Keratinocyte (primary cell): ENCODE measurements at regions not wholly inside any gene's neighbourhood (a gene's known extent, or its start where the extent isn't known, plus 50 kb on each side); places are given as distances from the start of the nearest gene placed in this dataset.

Source experiments
- DNase-seq: peaks from one replicate; pipeline ENCODE4 v3.0.0-alpha.2; 2011; ENCODE audit warnings: low read depth, missing footprints, low spot score
- FAIRE-seq: peaks from 2 replicates; lab custom pipeline; 2011; peaks lifted over from hg19 to GRCh38; lab: Jason Lieb, UNC
- H2AFZ ChIP-seq: 2 replicates; pipeline ENCODE4 v1.6.0; 2012; ENCODE audit warnings: low read length, control low read depth, inconsistent platforms; ENCODE audit not compliant: control insufficient read depth
- H3K27ac ChIP-seq: 2 replicates; pipeline ENCODE4 v1.5.1; 2011; ENCODE audit warnings: low read length; ENCODE audit not compliant: control insufficient read depth, insufficient read depth
- H3K27me3 ChIP-seq: 3 replicates; pipeline ENCODE4 v1.6.0; 2011; ENCODE audit warnings: low read length; ENCODE audit not compliant: control insufficient read depth, insufficient read depth; ENCODE audit errors: extremely low read depth
- H3K36me3 ChIP-seq, 2 experiments: 2 replicates in 1 of 2; 3 replicates in 1 of 2; pipeline ENCODE4 v1.5.1; 2011; ENCODE audit warnings: low read length in 2 of 2, mild to moderate bottlenecking in 1 of 2; ENCODE audit not compliant: control insufficient read depth in 2 of 2, insufficient read depth in 2 of 2; ENCODE audit errors: extremely low read depth in 1 of 2
- H3K4me1 ChIP-seq: 3 replicates; pipeline ENCODE4 v1.5.1; 2011; ENCODE audit warnings: low read length; ENCODE audit not compliant: control insufficient read depth, insufficient read depth; ENCODE audit errors: extremely low read depth
- H3K4me2 ChIP-seq: 3 replicates; pipeline ENCODE4 v1.6.0; 2011; ENCODE audit warnings: low read depth, low read length; ENCODE audit not compliant: control insufficient read depth, insufficient read depth; ENCODE audit errors: extremely low read depth
- H3K4me3 ChIP-seq, 3 experiments: fragments of 200-600 bp in 1 of 3; sonication (generic) in 1 of 3; 2 replicates in 2 of 3; 3 replicates in 1 of 3; pipeline ENCODE4 v1.5.1; 2011 to 2016; ENCODE audit warnings: low read length in 3 of 3, mild to moderate bottlenecking in 3 of 3, control low read depth in 2 of 3, inconsistent platforms in 1 of 3, low read depth in 1 of 3, mixed read lengths in 1 of 3, mixed run types in 1 of 3, moderate library complexity in 1 of 3; ENCODE audit not compliant: control insufficient read depth in 2 of 3, insufficient read depth in 2 of 3; ENCODE audit errors: extremely low read depth in 1 of 3
- H3K79me2 ChIP-seq: 2 replicates; pipeline ENCODE4 v1.6.0; 2012; ENCODE audit warnings: low read length; ENCODE audit not compliant: control insufficient read depth, insufficient read depth
- H3K9ac ChIP-seq: 3 replicates; pipeline ENCODE4 v1.6.0; 2011; ENCODE audit warnings: low read length; ENCODE audit not compliant: control insufficient read depth, insufficient read depth; ENCODE audit errors: extremely low read depth
- H3K9me1 ChIP-seq: 3 replicates; pipeline ENCODE4 v1.6.0; 2011; ENCODE audit warnings: low read length; ENCODE audit not compliant: control insufficient read depth, insufficient read depth; ENCODE audit errors: extremely low read depth
- H3K9me3 ChIP-seq: 2 replicates; pipeline ENCODE4 v1.5.1; 2012; ENCODE audit warnings: low read depth, low read length; ENCODE audit not compliant: control insufficient read depth
- H4K20me1 ChIP-seq: 3 replicates; pipeline ENCODE4 v1.6.0; 2011; ENCODE audit warnings: low read length; ENCODE audit not compliant: control insufficient read depth, insufficient read depth; ENCODE audit errors: extremely low read depth
- CTCF ChIP-seq, 3 experiments: IDR thresholded peaks in 1 of 3; conservative IDR thresholded peaks in 1 of 3; optimal IDR thresholded peaks in 1 of 3; 2 replicates in 2 of 3; 3 replicates in 1 of 3; pipeline versions ENCODE3 to v1.5.1; 2011; ENCODE audit warnings: low read length in 3 of 3, mild to moderate bottlenecking in 3 of 3, moderate library complexity in 2 of 3, control low read depth in 1 of 3, inconsistent platforms in 1 of 3; ENCODE audit not compliant: insufficient read depth in 2 of 3; ENCODE audit errors: extremely low read depth in 1 of 3
- EZH2 ChIP-seq: IDR thresholded peaks from one replicate; pipeline ENCODE4 v1.6.1; 2012; ENCODE audit warnings: inconsistent platforms, mild to moderate bottlenecking, low read length, moderate library complexity
- dilution Hi-C: fragments of 300-500 bp; cut with MboI; formaldehyde crosslinking; loops from one replicate; pipeline ENCODE4 v1.7.0; 2020; ENCODE audit warnings: low sequenced_read_pairs; ENCODE audit not compliant: extremely low pct_ligation_motif_present

- TF ChIP-seq CTCF (optimal IDR thresholded peaks at IDR 0.05 in 1 of 3, IDR thresholded peaks at IDR 0.05 in 1 of 3, conservative IDR thresholded peaks at IDR 0.05 in 1 of 3; ENCODE audit: extremely low read depth in 1 of 3, insufficient read depth in 2 of 3, low read length in 3 of 3) (no peak), EZH2 (no peak)
- no peak overlapping the region for H3K27ac ChIP-seq
- DNase-seq (no peak), FAIRE-seq (no peak)
- no peak overlapping the region for H3K4me2 ChIP-seq
- no peaks in the 10 kb centered on the region for H4K20me1 ChIP-seq
- no peak overlapping the region for H3K4me3 ChIP-seq
- H3K79me2 ChIP-seq = no peaks in the 10 kb centered on the region
- H3K9me1 ChIP-seq = no peaks in the 10 kb centered on the region
- H3K9ac ChIP-seq = no peak overlapping the region
- no peaks in the 10 kb centered on the region for H3K27me3 ChIP-seq
- no peaks in the 10 kb centered on the region for H3K36me3 ChIP-seq
- dilution Hi-C loops = no loop called here
- H3K9me3 ChIP-seq = no peaks in the 10 kb centered on the region
- H3K4me1 ChIP-seq = no peaks in the 10 kb centered on the region
- no peak overlapping the region for H2AFZ ChIP-seq
These were observed 142.0 kb upstream of the IGSF21 start for GRCh38 chr1:17965515-17966100.

GRCh38 chr1:17966341-17966740 lies 141.3 kb upstream of the IGSF21 start:
- Histone ChIP-seq H3K9ac (no peak overlapping the region), H3K4me2 (no peak overlapping the region), H3K79me2 (no peaks in the 10 kb centered on the region), H3K9me1 (no peaks in the 10 kb centered on the region), H3K4me1 (no peaks in the 10 kb centered on the region), H3K9me3 (no peaks in the 10 kb centered on the region), H3K27ac (no peak overlapping the region), H3K36me3 (no peaks in the 10 kb centered on the region), H3K27me3 (no peaks in the 10 kb centered on the region), H4K20me1 (no peaks in the 10 kb centered on the region), H3K4me3 (no peak overlapping the region), H2AFZ (no peak overlapping the region)
- TF ChIP-seq CTCF (optimal IDR thresholded peaks at IDR 0.05 in 1 of 3, IDR thresholded peaks at IDR 0.05 in 1 of 3, conservative IDR thresholded peaks at IDR 0.05 in 1 of 3; ENCODE audit: extremely low read depth in 1 of 3, insufficient read depth in 2 of 3, low read length in 3 of 3) (no peak), EZH2 (no peak)
- DNase-seq (no peak), FAIRE-seq (no peak)
- dilution Hi-C loops = no loop called here
